ENCODE measurements at regions not wholly inside any gene's neighbourhood (a gene's known extent, or its start where the extent isn't known, plus 50 kb on each side); places are given as distances from the start of the nearest gene placed in this dataset.

GRCh38 chr4:125464146-125464545 lies 149.4 kb downstream of the FAT4 start:
- TF ChIP-seq CTCF (IDR thresholded peaks at IDR 0.05 in 4 of 5, conservative IDR thresholded peaks at IDR 0.05 in 1 of 5) (no peak), POLR2A (IDR thresholded peaks at IDR 0.05) (no peak)
